Ammon's horn (tissue), 1 donor: ENCODE measurements at regions not wholly inside any gene's neighbourhood (a gene's known extent, or its start where the extent isn't known, plus 50 kb on each side); places are given as distances from the start of the nearest gene placed in this dataset.

Experiments used
- DNase-seq: peaks from one replicate; pipeline ENCODE4 v3.0.0-alpha.2; 2016; ENCODE audit warnings: low spot score

DNA sequence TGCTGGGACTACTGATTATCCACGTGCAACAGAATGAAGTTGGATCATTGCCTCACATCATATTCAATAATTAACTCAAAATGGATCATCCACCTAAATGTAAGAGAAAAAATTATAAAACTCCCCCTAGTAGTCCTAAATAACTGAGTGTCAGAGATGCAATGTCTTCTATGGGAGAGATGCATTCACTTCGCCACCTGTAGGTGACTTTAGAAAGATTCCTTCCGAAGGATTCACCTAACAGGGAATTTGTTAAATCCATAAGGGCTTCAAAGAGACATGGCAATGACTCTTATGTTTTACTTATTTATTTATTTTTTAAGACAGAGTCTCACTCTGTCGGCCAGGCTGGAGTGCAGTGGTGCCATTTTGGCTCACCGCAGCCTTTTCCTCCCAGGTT is 526.0 kb downstream of the MTRR start:
- DNase-seq = no peak

- DNase-seq = no peak
These were observed 527.3 kb downstream of the MTRR start for GRCh38 chr5:8396246-8396645.

GRCh38 chr5:8396756-8397155 is 527.8 kb downstream of the MTRR start:
- DNase-seq = no peak

DNA sequence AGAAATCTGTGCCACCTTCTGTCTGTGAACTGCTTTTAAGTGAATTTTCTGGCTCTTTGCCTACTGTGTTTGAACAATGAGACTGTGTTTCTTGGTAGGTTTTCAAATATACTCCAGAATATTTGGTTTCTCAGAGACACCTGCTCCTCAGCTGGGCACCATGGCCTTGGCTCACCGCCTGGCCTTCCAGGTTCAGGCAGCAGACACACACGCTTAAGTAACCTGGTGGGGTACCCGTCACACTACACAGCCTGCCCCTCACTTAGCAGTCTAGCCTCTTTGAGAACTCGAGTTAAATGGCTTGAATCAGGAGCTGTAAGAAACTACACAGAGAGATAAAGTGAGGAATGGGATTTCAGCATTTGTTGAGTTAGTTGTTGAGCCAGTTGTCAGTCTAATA is 530.5 kb downstream of the MTRR start:
- DNase-seq = no peak

DNA sequence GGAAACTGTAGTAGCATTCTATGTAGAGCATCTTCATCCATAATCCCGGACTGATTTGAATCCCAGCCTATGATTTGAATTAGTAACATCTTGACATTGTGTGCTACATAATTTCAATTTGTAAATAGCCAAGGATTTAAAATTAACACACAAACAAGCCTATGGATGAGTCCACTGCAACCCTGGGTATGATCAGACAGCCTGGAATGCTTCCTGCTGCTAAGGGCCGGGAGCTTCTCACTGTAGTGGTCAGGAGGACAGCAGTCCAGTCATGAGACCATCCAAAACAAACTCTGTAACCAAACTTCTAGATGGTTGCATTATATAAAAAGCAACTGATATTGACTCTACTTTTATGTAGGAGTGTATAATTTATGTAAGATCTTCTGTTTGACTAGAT is 539.3 kb downstream of the MTRR start:
- no peak for DNase-seq

GRCh38 chr5:8410618-8411017 is 541.7 kb downstream of the MTRR start:
- DNase-seq = no peak

- DNase-seq = no peak
These were observed 545.0 kb downstream of the MTRR start for GRCh38 chr5:8413975-8414374.

GRCh38 chr5:8417316-8418048 is 548.5 kb downstream of the MTRR start:
- DNase-seq = no peak

- no peak for DNase-seq
These were observed 549.1 kb downstream of the MTRR start for GRCh38 chr5:8418049-8418426.

GRCh38 chr5:8429778-8430758 is 561.1 kb downstream of the MTRR start:
- no peak for DNase-seq

DNA sequence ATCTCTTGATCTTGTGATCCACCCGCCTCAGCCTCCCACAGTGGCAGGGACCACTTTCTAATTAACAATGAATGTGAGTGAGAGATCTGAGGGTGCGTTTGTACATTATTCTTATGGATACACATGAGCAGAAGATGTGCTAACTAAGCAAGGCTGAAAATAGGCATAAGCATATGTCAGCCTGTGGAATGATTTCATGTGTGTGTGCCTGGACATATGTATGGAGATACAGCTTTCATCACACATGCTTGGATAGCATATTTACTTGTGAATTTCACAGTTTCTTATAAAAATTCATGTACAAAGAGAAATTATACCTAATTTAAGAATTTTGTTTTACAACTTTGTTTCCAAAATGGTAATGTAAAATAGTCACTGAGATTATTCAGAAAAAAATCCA is 565.6 kb downstream of the MTRR start:
- no peak for DNase-seq

GRCh38 chr5:8436924-8437323 is 568.0 kb downstream of the MTRR start:
- DNase-seq = peak; percentile 16

DNA sequence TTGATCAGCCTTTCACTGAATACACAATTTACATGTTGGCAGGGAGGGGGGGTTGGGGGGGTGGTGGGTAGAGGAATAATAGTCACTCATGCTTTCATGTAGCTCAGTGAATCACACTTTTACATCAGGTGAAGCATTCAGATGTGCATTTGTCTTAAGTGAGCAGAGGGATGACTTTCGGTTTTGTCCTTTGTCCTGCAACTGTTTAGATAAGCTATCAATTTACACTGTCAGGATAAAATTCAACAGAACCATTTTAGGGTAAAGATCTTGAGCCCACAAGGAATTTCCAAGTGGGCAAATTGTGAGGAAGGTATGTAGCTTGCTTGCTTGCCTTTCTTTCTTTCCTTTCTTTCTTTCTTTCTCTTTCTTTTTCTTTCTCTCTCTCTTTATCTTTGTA is 576.2 kb downstream of the MTRR start:
- no peak for DNase-seq

DNA sequence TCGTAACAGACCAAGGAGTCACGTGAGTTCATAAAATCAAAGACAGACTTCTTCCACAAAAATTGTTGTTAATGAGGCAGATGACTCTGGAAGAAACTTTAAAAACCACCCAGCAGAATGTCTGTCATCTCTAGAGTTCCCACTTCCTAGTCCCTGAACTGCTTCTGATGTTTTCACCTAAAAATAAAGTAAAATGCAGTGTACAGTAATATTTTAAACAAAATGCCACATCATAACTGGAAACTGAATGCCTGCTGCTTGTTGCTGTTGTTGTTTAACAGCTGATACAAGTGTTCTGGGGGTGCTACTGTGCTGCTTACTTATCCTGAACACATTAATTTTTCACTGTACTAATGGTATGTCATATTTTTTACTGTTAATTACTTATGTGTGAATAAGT is 577.2 kb downstream of the MTRR start:
- DNase-seq = no peak

- DNase-seq = no peak
These were observed 587.9 kb downstream of the MTRR start for GRCh38 chr5:8456846-8457186.

DNA sequence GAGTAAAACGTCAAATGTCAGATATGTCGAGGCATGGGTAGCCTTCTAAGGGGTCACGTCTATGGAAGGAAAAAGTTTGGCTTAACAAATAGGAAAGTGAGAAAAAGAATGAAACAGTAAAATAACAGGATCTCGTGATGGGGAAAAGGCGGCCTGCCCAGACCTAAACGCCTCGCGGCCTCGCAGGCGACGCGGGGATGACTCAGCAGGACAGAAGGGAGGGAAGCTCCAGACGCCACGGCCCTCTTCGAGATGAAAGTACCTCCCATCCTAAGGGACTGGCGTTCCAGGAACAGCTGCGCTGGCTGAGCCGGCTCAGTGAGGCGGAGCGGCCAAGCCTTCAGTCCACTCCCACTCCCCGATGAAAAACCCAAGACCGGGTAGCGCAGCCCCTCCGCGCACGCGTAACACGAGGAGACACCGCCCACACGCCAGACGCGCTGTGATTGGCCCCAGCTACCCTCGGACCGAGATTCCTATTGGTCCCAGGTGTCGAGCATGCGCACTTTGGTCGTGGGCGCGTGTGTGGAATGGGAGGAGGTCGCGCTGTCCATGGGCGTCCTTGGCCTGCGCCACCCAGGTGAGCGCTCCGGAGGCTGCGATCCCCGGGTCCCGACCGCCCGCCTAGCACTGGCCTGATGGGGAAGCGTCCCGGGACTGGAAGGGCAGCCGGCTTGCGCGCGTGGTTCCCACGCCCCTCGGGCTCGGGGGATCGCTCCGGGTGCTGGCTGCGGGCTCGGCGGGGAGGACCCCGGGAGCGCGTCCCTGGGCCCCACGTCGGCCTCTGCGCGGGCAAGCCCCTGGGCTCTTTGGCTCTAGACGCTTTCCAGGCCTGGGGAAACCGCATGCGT is 588.5 kb downstream of the MTRR start:
- DNase-seq = peak; percentile 93

DNA sequence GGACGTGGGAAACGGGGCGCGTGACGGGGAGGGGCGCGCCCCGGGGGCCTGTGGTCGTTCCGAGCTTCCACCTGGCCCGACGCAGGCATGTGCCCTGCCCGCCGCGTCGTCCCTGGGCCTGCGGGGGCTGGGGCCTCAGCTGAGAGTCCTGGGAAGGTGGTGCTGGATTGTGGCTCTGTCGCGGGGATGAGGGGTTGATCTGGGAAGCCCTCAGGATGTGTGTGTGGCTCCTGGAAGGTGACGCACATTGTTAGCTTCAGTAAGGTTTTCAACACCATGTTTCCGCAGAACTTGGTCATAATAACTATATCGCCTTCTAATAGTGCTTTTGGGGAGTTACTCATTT is 589.1 kb downstream of the MTRR start:
- no peak for DNase-seq

GRCh38 chr5:8461543-8461942 is 592.6 kb downstream of the MTRR start:
- no peak for DNase-seq

- no peak for DNase-seq
These were observed 593.6 kb downstream of the MTRR start for GRCh38 chr5:8462565-8462964.

DNA sequence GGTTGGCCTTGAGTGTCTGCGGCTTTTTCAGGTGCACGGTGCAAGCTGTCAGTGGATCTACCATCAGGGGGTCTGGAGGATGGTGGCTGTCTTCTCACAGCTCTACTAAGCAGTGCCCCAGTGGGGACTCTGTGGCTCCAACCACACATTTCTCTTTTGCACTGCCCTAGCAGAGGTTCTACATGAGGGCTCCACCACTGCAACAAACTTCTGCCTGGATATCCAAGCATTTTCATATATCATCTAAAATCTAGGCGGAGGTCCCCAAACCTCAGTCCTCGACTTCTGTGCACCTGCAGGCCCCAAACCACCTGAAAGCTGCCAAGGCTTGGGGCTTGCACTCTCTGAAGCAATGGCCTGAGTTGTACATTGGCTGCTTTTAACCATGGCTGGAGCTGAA is 601.5 kb downstream of the MTRR start:
- no peak for DNase-seq

DNA sequence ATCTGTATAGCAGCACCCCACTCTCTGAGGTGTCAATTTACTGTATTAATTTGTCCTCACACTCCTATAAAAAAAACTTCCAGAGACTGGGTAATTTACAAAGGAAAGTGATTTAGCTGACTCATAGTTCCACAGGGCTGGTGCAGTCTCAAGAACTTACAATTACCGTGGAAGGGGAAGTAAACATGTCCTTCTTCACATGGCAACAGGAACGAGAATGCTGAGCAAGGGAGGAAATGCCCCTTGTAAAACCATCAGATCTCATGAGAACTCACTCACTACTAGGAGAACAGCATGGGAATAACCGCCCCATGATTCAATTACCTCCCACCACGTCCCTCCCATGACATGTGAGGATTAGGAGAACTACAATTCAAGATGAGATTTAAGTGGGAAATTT is 602.6 kb downstream of the MTRR start:
- DNase-seq = no peak

DNA sequence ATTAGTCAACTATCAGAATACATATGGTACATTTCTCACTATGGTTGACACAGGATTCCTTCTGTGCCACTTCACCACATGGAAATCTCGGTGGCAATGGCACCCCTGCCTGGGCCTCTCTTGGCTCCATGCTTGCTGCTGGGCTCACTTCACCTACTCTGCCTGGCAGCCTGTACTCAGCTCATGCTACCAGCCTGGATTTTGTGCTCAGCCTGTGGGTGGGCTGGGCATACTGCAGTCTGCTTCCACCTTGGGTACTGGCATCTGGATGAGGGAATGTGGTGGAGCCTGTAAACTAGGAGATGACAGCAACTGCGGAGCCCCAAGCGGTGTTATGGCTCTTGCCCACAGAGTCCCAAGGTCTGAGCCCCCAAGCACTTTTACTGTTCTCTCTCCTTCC is 604.1 kb downstream of the MTRR start:
- DNase-seq = no peak
